H1 (cell line): ENCODE measurements at regions not wholly inside any gene's neighbourhood (a gene's known extent, or its start where the extent isn't known, plus 50 kb on each side); places are given as distances from the start of the nearest gene placed in this dataset.

Source experiments
- CTCF ChIA-PET: fragments of 300-600 bp; sonication (Branson Sonifier 250); formaldehyde crosslinking; loops from one replicate; lab custom pipeline; 2021; ENCODE audit not compliant: partially characterized antibody; lab: Charles Lee
- POLR2A ChIA-PET: fragments of 300-600 bp; sonication (Branson Sonifier 250); formaldehyde crosslinking; loops from one replicate; lab custom pipeline; 2021; ENCODE audit warnings: inconsistent platforms; ENCODE audit not compliant: partially characterized antibody; lab: Charles Lee
- DNase-seq, 2 experiments: peaks; one replicate each; pipeline versions ENCODE4 v3.0.0 to v3.0.0-alpha.2; 2010 to 2022; ENCODE audit warnings: low spot score in 2 of 2, low read depth in 1 of 2, mixed read lengths in 1 of 2
- FAIRE-seq: peaks from 2 replicates; lab custom pipeline; 2011; peaks lifted over from hg19 to GRCh38; lab: Jason Lieb, UNC
- H2AFZ ChIP-seq: 2 replicates; pipeline ENCODE4 v1.8.1; 2012; ENCODE audit warnings: low read length, inconsistent platforms
- H2AK5ac ChIP-seq: 2 replicates; pipeline ENCODE4 v1.6.1; 2013; ENCODE audit warnings: low read depth, low read length
- H2BK120ac ChIP-seq: replicated peaks from 2 replicates; pipeline ENCODE3; 2013; ENCODE audit warnings: low read depth, low read length, inconsistent platforms
- H2BK12ac ChIP-seq: 2 replicates; pipeline ENCODE4 v1.6.1; 2013; ENCODE audit warnings: low read depth, low read length
- H2BK15ac ChIP-seq: 2 replicates; pipeline ENCODE4 v1.6.1; 2013; ENCODE audit warnings: low read length
- H2BK20ac ChIP-seq: 2 replicates; pipeline ENCODE4 v1.6.1; 2013; ENCODE audit warnings: low read length
- H2BK5ac ChIP-seq: 2 replicates; pipeline ENCODE4 v1.6.1; 2013; ENCODE audit warnings: low read depth, low read length
- H3K14ac ChIP-seq: 2 replicates; pipeline ENCODE4 v1.6.1; 2013; ENCODE audit warnings: inconsistent platforms; ENCODE audit not compliant: insufficient read length
- H3K18ac ChIP-seq: 2 replicates; pipeline ENCODE4 v1.6.1; 2013; ENCODE audit warnings: low read length; ENCODE audit errors: extremely low read depth
- H3K23ac ChIP-seq: 2 replicates; pipeline ENCODE4 v1.6.1; 2013; ENCODE audit warnings: inconsistent platforms; ENCODE audit not compliant: insufficient read length
- H3K23me2 ChIP-seq: 2 replicates; pipeline ENCODE4 v1.6.1; 2013; ENCODE audit warnings: low read depth, low read length
- H3K27ac ChIP-seq: 2 replicates; pipeline ENCODE4 v1.6.1; 2011; ENCODE audit warnings: low read depth, low read length, inconsistent platforms
- H3K27me3 ChIP-seq, 4 experiments: replicated peaks in 1 of 4; 1 replicate in 1 of 4; 2 replicates in 3 of 4; pipeline versions ENCODE4 v1.6.1 to v1.8.1; 2011 to 2013; ENCODE audit warnings: low read length in 3 of 4, mild to moderate bottlenecking in 3 of 4, inconsistent platforms in 2 of 4, mixed read lengths in 2 of 4, moderate library complexity in 1 of 4; ENCODE audit not compliant: control insufficient read depth in 3 of 4, insufficient read depth in 3 of 4; ENCODE audit errors: extremely low read depth in 1 of 4
- H3K36me3 ChIP-seq, 4 experiments: 2 replicates each; pipeline versions ENCODE4 v1.6.1 to v1.8.1; 2011 to 2013; ENCODE audit warnings: mild to moderate bottlenecking in 4 of 4, low read length in 3 of 4, moderate library complexity in 2 of 4, control low read depth in 1 of 4, inconsistent platforms in 1 of 4; ENCODE audit not compliant: insufficient read depth in 4 of 4, control insufficient read depth in 2 of 4
- H3K4ac ChIP-seq: replicated peaks from 2 replicates; pipeline ENCODE3; 2013; ENCODE audit warnings: low read length, low read depth, mixed read lengths, inconsistent platforms; ENCODE audit not compliant: insufficient read length
- H3K4me1 ChIP-seq, 4 experiments: replicated peaks in 1 of 4; 1 replicate in 1 of 4; 2 replicates in 3 of 4; pipeline versions ENCODE4 v1.6.1 to v1.8.1; 2011 to 2013; ENCODE audit warnings: low read length in 3 of 4, inconsistent platforms in 2 of 4, mixed read lengths in 1 of 4; ENCODE audit not compliant: insufficient read depth in 4 of 4, control insufficient read depth in 3 of 4
- H3K4me2 ChIP-seq, 2 experiments: 2 replicates each; pipeline versions ENCODE4 v1.6.1 to v1.8.1; 2011 to 2013; ENCODE audit warnings: low read depth in 2 of 2, low read length in 2 of 2, control low read depth in 1 of 2, inconsistent platforms in 1 of 2, mild to moderate bottlenecking in 1 of 2; ENCODE audit not compliant: insufficient read depth in 1 of 2
- H3K4me3 ChIP-seq, 4 experiments: fragments of 200-600, 300-600 bp in 1 of 4; sonication (generic), shearing (Covaris generic), sonication (Bioruptor Twin) in 1 of 4; 2 replicates each; pipeline versions ENCODE4 v1.5.1 to v1.8.1; 2011 to 2016; ENCODE audit warnings: low read length in 4 of 4, low read depth in 3 of 4, control low read depth in 2 of 4, inconsistent platforms in 2 of 4, mild to moderate bottlenecking in 2 of 4, mixed read lengths in 1 of 4, moderate library complexity in 1 of 4; ENCODE audit not compliant: insufficient read depth in 2 of 4; ENCODE audit errors: extremely low read depth in 1 of 4
- H3K56ac ChIP-seq: replicated peaks from 2 replicates; pipeline ENCODE3; 2013; ENCODE audit warnings: low read depth, mild to moderate bottlenecking, mixed read lengths, low read length, inconsistent platforms; ENCODE audit not compliant: insufficient read length
- H3K79me1 ChIP-seq: 2 replicates; pipeline ENCODE4 v1.6.1; 2013; ENCODE audit warnings: low read depth, low read length, control low read depth
- H3K79me2 ChIP-seq, 2 experiments: 2 replicates each; pipeline versions ENCODE4 v1.6.1 to v1.8.1; 2012 to 2013; ENCODE audit warnings: low read length in 2 of 2, mild to moderate bottlenecking in 2 of 2, inconsistent platforms in 1 of 2; ENCODE audit not compliant: insufficient read depth in 2 of 2, control insufficient read depth in 1 of 2
- H3K9ac ChIP-seq, 4 experiments: replicated peaks in 1 of 4; 1 replicate in 1 of 4; 2 replicates in 3 of 4; pipeline versions ENCODE4 v1.6.1 to v1.8.1; 2011 to 2013; ENCODE audit warnings: low read depth in 3 of 4, low read length in 3 of 4, control low read depth in 2 of 4, mild to moderate bottlenecking in 2 of 4, moderate library complexity in 2 of 4, inconsistent platforms in 1 of 4; ENCODE audit errors: extremely low read depth in 1 of 4
- H3K9me3 ChIP-seq, 2 experiments: 2 replicates each; pipeline versions ENCODE4 v1.6.1 to v1.8.1; 2012 to 2013; ENCODE audit warnings: mild to moderate bottlenecking in 2 of 2, moderate library complexity in 2 of 2, control low read depth in 1 of 2, inconsistent platforms in 1 of 2, low read depth in 1 of 2, low read length in 1 of 2, mixed read lengths in 1 of 2; ENCODE audit not compliant: insufficient read depth in 2 of 2
- H4K20me1 ChIP-seq, 2 experiments: replicated peaks in 1 of 2; 2 replicates each; pipeline versions ENCODE3 to v1.8.1; 2011 to 2013; ENCODE audit warnings: inconsistent platforms in 2 of 2, low read length in 2 of 2, mild to moderate bottlenecking in 1 of 2; ENCODE audit not compliant: insufficient read depth in 2 of 2, control insufficient read depth in 1 of 2
- H4K5ac ChIP-seq: 2 replicates; pipeline ENCODE4 v1.6.1; 2013; ENCODE audit warnings: low read length, low read depth, mixed read lengths, inconsistent platforms; ENCODE audit not compliant: insufficient read length
- H4K8ac ChIP-seq: 2 replicates; pipeline ENCODE4 v1.8.0; 2013; ENCODE audit warnings: mild to moderate bottlenecking, moderate library complexity, low read length, inconsistent platforms; ENCODE audit not compliant: insufficient read depth; ENCODE audit errors: extremely low read depth
- H4K91ac ChIP-seq: replicated peaks from 2 replicates; pipeline ENCODE3; 2013; ENCODE audit warnings: low read length, mixed read lengths, inconsistent platforms; ENCODE audit not compliant: insufficient read length
- POLR2A ChIP-seq, 2 experiments: IDR thresholded peaks; 1 replicate in 1 of 2; 2 replicates in 1 of 2; pipeline ENCODE4 v1.6.1; 2011; ENCODE audit warnings: low read depth in 2 of 2, low read length in 2 of 2, mild to moderate bottlenecking in 2 of 2; ENCODE audit errors: control extremely low read depth in 1 of 2
- RAD21 ChIP-seq, 2 experiments: IDR thresholded peaks in 1 of 2; conservative IDR thresholded peaks in 1 of 2; 2 replicates each; pipeline ENCODE4 v1.6.1; 2011; ENCODE audit warnings: low read depth in 2 of 2, low read length in 2 of 2, improper control_type of control experiment in 1 of 2, inconsistent platforms in 1 of 2, mild to moderate bottlenecking in 1 of 2, moderate library complexity in 1 of 2
- WGBS, 2 experiments: shearing (Covaris generic) in 1 of 2; methylation state at CpG; one replicate each; pipeline versions ENCODE4 v1.1.6 to v1.1.7; 2013 to 2015; ENCODE audit warnings: low lambda C conversion rate in 2 of 2, mixed read lengths in 2 of 2, inconsistent platforms in 1 of 2, low coverage in 1 of 2, missing lambda C conversion rate in 1 of 2; ENCODE audit not compliant: insufficient replicate concordance in 2 of 2, insufficient coverage in 1 of 2, insufficient read length in 1 of 2; ENCODE audit errors: extremely low coverage in 1 of 2, missing lambda C conversion rate in 1 of 2; 5-methylcytosine and 5-hydroxymethylcytosine counted together

DNA sequence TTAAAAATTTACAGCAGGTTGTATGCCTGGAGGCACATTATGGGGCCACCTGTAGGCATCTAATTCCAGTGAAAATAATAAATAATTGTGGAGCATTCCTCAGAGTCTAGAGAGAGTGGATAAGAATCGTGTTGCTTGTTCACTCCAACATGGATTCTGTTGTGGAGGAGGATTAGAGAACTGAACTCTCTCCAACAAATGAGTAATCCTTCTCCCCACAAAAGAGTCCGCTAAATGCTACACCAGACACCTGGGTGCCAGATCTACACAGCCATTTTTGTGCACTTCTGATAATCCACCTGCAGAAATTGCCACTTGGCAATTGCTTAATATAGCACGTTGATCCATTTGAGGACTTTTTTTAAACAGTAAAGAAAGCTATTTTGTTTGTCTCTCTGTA is 113.7 kb upstream of the DPYD start:
- no peaks in the 10 kb centered on the region for H3K4me1 ChIP-seq
- no peak overlapping the region for H3K27ac ChIP-seq
- H2BK12ac ChIP-seq = no peak overlapping the region
- WGBS, 2 experiments = 83% methylated on average over 3 of the region's 3 CpGs; no CpG with 5 or more reads in 1 of the 2 experiments
- no peak overlapping the region for H3K4me2 ChIP-seq
- no peak overlapping the region; the same call in 1 of the 2 replicates for H2AFZ ChIP-seq
- no peak overlapping the region for H3K4ac ChIP-seq
- no peak overlapping the region for H4K5ac ChIP-seq
- H3K9me3 ChIP-seq = no peaks in the 10 kb centered on the region
- CTCF ChIA-PET = no interaction called here
- H3K79me1 ChIP-seq = no peaks in the 10 kb centered on the region
- H3K36me3 ChIP-seq = no peaks in the 10 kb centered on the region
- no peak overlapping the region for H3K18ac ChIP-seq
- no peaks in the 10 kb centered on the region for H3K23me2 ChIP-seq
- H2BK5ac ChIP-seq = no peak overlapping the region
- no peaks in the 10 kb centered on the region for H3K79me2 ChIP-seq
- no peak overlapping the region for H2AK5ac ChIP-seq
- DNase-seq (no peak), FAIRE-seq (no peak)
- H2BK15ac ChIP-seq = no peak overlapping the region
- no peak overlapping the region for H3K4me3 ChIP-seq
- no peak overlapping the region for H2BK120ac ChIP-seq
- POLR2A ChIA-PET = no interaction called here
- H3K23ac ChIP-seq = no peak overlapping the region
- no peak for TF ChIP-seq POLR2A (IDR thresholded peaks at IDR 0.05; ENCODE audit: control extremely low read depth in 1 of 2, low read depth in 2 of 2, low read length in 2 of 2)
- TF ChIP-seq RAD21 (IDR thresholded peaks at IDR 0.05 in 1 of 2, conservative IDR thresholded peaks at IDR 0.05 in 1 of 2; ENCODE audit: low read depth in 2 of 2, low read length in 2 of 2) = no peak
- no peak overlapping the region for H3K56ac ChIP-seq
- no peak overlapping the region for H3K9ac ChIP-seq
- no peak overlapping the region for H3K14ac ChIP-seq
- no peaks in the 10 kb centered on the region for H3K27me3 ChIP-seq
- no peaks in the 10 kb centered on the region for H4K20me1 ChIP-seq
- no peak overlapping the region for H4K91ac ChIP-seq
- H2BK20ac ChIP-seq = no peak overlapping the region
- no peak overlapping the region for H4K8ac ChIP-seq
